ENCODE measurements at regions not wholly inside any gene's neighbourhood (a gene's known extent, or its start where the extent isn't known, plus 50 kb on each side); places are given as distances from the start of the nearest gene placed in this dataset.

DNA sequence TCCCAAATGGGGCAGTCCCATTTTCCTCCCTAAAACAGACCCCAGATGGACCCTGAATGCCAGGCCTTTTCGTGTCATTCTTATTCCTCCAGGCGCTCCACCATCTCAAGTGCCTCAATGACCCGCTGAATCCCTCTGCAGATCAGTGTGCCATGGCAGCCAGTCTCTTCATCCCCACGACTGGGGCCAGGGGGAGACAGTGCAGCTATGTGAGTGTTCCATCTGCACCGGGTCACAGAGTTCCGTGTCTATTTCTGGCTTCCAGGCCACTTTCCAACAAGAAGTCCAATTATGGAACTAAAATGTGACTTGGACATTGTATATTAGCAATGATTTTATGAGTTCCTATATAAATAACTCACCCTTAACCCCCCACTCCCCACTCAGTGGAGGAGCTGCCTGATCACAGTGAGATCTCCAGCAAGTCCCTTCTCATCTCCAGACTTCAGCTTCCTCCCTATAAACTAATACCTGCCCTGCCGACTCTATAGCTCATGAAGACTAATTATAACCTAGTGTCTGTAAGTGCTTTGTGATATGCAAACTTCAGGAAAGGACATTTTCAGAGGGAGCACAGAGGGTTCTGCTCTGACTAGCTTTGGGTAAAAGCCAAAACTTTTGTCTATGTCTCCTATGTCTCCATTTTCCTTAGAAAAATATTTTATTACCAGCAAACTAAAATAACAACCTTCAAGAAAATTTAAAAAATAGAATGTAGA lies 56.3 kb upstream of the NFASC start:
- Histone ChIP-seq H3K9me1 (ENCODE audit: control insufficient read depth, extremely low read depth, insufficient read depth, low read length) (no peaks in the 10 kb centered on the region), H3K9me3 (ENCODE audit: control insufficient read depth, low read depth, low read length) (no peaks in the 10 kb centered on the region), H3K9ac (ENCODE audit: control insufficient read depth, extremely low read depth, insufficient read depth, low read length) (no peak overlapping the region), H3K36me3 (ENCODE audit: control insufficient read depth in 2 of 2, extremely low read depth in 1 of 2, insufficient read depth in 2 of 2, low read length in 2 of 2) (no peaks in the 10 kb centered on the region), H3K79me2 (ENCODE audit: control insufficient read depth, insufficient read depth, low read length) (no peaks in the 10 kb centered on the region), H4K20me1 (ENCODE audit: control insufficient read depth, extremely low read depth, insufficient read depth, low read length) (no peaks in the 10 kb centered on the region), H3K4me2 (ENCODE audit: control insufficient read depth, extremely low read depth, insufficient read depth, low read depth, low read length) (no peak overlapping the region), H3K4me3 (ENCODE audit: control insufficient read depth in 2 of 3, extremely low read depth in 1 of 3, insufficient read depth in 2 of 3, low read depth in 1 of 3, low read length in 3 of 3) (no peak overlapping the region), H3K27me3 (ENCODE audit: control insufficient read depth, extremely low read depth, insufficient read depth, low read length) (peaks cover 24% of the 10 kb centered on the region), H2AFZ (ENCODE audit: control insufficient read depth, low read length) (no peak overlapping the region), H3K27ac (ENCODE audit: control insufficient read depth, insufficient read depth, low read length) (no peak overlapping the region), H3K4me1 (ENCODE audit: control insufficient read depth, extremely low read depth, insufficient read depth, low read length) (peaks cover 1% of the 10 kb centered on the region)
- dilution Hi-C loops (cut with MboI; ENCODE audit: extremely low pct_ligation_motif_present, low sequenced_read_pairs), result loop anchor here (25.0 kb wide), 1 partner anchor 148 kb away; no protein-coding TSS in a partner anchor
- FAIRE-seq (no peak), DNase-seq (ENCODE audit: low read depth, low spot score) (no peak)
- no peak for TF ChIP-seq EZH2 (IDR thresholded peaks at IDR 0.05; ENCODE audit: low read length)
- TF ChIP-seq, protein P1, sequence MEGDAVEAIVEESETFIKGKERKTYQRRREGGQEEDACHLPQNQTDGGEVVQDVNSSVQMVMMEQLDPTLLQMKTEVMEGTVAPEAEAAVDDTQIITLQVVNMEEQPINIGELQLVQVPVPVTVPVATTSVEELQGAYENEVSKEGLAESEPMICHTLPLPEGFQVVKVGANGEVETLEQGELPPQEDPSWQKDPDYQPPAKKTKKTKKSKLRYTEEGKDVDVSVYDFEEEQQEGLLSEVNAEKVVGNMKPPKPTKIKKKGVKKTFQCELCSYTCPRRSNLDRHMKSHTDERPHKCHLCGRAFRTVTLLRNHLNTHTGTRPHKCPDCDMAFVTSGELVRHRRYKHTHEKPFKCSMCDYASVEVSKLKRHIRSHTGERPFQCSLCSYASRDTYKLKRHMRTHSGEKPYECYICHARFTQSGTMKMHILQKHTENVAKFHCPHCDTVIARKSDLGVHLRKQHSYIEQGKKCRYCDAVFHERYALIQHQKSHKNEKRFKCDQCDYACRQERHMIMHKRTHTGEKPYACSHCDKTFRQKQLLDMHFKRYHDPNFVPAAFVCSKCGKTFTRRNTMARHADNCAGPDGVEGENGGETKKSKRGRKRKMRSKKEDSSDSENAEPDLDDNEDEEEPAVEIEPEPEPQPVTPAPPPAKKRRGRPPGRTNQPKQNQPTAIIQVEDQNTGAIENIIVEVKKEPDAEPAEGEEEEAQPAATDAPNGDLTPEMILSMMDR (optimal IDR thresholded peaks at IDR 0.05 in 1 of 3, IDR thresholded peaks at IDR 0.05 in 1 of 3, conservative IDR thresholded peaks at IDR 0.05 in 1 of 3; ENCODE audit: extremely low read depth in 1 of 3, insufficient read depth in 2 of 3, low read length in 3 of 3), result no peak

DNA sequence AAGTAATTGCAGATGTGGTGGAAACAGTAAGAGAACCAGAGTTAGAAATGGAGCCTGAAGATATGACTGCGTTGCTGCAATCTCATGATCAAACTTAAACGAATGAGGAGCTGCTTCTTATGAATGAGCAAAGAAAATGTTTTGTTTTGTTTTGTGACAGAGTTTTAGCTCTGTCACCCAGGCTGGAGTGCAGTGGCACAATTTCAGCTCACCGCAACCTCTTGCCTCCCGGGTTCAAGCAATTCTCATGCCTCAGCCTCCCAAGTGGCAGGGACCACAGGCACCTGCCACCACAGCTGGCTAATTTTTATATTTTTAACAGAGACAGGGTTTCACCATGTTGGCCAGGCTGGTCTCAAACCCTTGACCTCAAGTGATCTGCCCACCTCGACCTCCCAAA lies 53.3 kb upstream of the NFASC start:
- no peak overlapping the region for H3K4me3 ChIP-seq (ENCODE audit: control insufficient read depth in 2 of 3, extremely low read depth in 1 of 3, insufficient read depth in 2 of 3, low read depth in 1 of 3, low read length in 3 of 3)
- H3K4me2 ChIP-seq (ENCODE audit: control insufficient read depth, extremely low read depth, insufficient read depth, low read depth, low read length), result no peak overlapping the region
- DNase-seq (ENCODE audit: low read depth, low spot score) (no peak), FAIRE-seq (no peak)
- H3K36me3 ChIP-seq (ENCODE audit: control insufficient read depth in 2 of 2, extremely low read depth in 1 of 2, insufficient read depth in 2 of 2, low read length in 2 of 2), result no peaks in the 10 kb centered on the region
- H3K9ac ChIP-seq (ENCODE audit: control insufficient read depth, extremely low read depth, insufficient read depth, low read length), result no peak overlapping the region
- H3K27ac ChIP-seq (ENCODE audit: control insufficient read depth, insufficient read depth, low read length), result no peak overlapping the region
- H3K9me1 ChIP-seq (ENCODE audit: control insufficient read depth, extremely low read depth, insufficient read depth, low read length), result no peaks in the 10 kb centered on the region
- H2AFZ ChIP-seq (ENCODE audit: control insufficient read depth, low read length), result no peak overlapping the region
- peaks cover 25% of the 10 kb centered on the region for H3K27me3 ChIP-seq (ENCODE audit: control insufficient read depth, extremely low read depth, insufficient read depth, low read length)
- H3K79me2 ChIP-seq (ENCODE audit: control insufficient read depth, insufficient read depth, low read length), result no peaks in the 10 kb centered on the region
- no peaks in the 10 kb centered on the region for H3K9me3 ChIP-seq (ENCODE audit: control insufficient read depth, low read depth, low read length)
- no peaks in the 10 kb centered on the region for H4K20me1 ChIP-seq (ENCODE audit: control insufficient read depth, extremely low read depth, insufficient read depth, low read length)
- TF ChIP-seq EZH2 (IDR thresholded peaks at IDR 0.05; ENCODE audit: low read length), result no peak
- TF ChIP-seq, protein P1 (optimal IDR thresholded peaks at IDR 0.05 in 1 of 3, IDR thresholded peaks at IDR 0.05 in 1 of 3, conservative IDR thresholded peaks at IDR 0.05 in 1 of 3; ENCODE audit: extremely low read depth in 1 of 3, insufficient read depth in 2 of 3, low read length in 3 of 3), result no peak
- dilution Hi-C loops (cut with MboI; ENCODE audit: extremely low pct_ligation_motif_present, low sequenced_read_pairs), result loop anchor here (25.0 kb wide), 1 partner anchor 145 kb away; no protein-coding TSS in a partner anchor
- peaks cover 6% of the 10 kb centered on the region for H3K4me1 ChIP-seq (ENCODE audit: control insufficient read depth, extremely low read depth, insufficient read depth, low read length)

All from keratinocyte (primary cell).